Activated naive CD8-positive, alpha-beta T cell treated with anti-CD3 and anti-CD28 coated beads, Interleukin-2, amount 50 U/mL, for 24 hours (primary cell): ENCODE measurements at regions not wholly inside any gene's neighbourhood (a gene's known extent, or its start where the extent isn't known, plus 50 kb on each side); places are given as distances from the start of the nearest gene placed in this dataset.

Source experiments
- ATAC-seq: fragments of 150-1000 bp; cut with Tn5 transposase; one replicate; pipeline ENCODE4 v1.10.0; 2021
- DNase-seq: peaks from one replicate; pipeline ENCODE4 v3.0.0; 2021
- H3K27ac Mint-ChIP-seq: one replicate; pipeline ENCODE4 v1.8.0; 2021; ENCODE audit warnings: mild to moderate bottlenecking, mixed read lengths
- H3K27me3 Mint-ChIP-seq: one replicate; pipeline ENCODE4 v1.8.0; 2021; ENCODE audit warnings: mixed read lengths
- H3K36me3 Mint-ChIP-seq: one replicate; pipeline ENCODE4 v1.8.0; 2021; ENCODE audit warnings: low read depth, mixed read lengths
- H3K4me1 Mint-ChIP-seq: one replicate; pipeline ENCODE4 v1.8.0; 2021; ENCODE audit warnings: mixed read lengths
- H3K4me3 Mint-ChIP-seq: one replicate; pipeline ENCODE4 v1.8.0; 2021; ENCODE audit warnings: mild to moderate bottlenecking, moderate library complexity, mixed read lengths
- H3K9me3 Mint-ChIP-seq: one replicate; pipeline ENCODE4 v1.8.0; 2021; ENCODE audit warnings: mixed read lengths

GRCh38 chrX:129077424-129078170 lies 445.7 kb downstream of the SMARCA1 start:
- Mint-ChIP-seq H3K4me1 (no peaks in the 10 kb centered on the region), H3K4me3 (no peak overlapping the region), H3K36me3 (no peaks in the 10 kb centered on the region), H3K27ac (no peak overlapping the region), H3K27me3 (no peaks in the 10 kb centered on the region), H3K9me3 (no peaks in the 10 kb centered on the region)
- no peak for DNase-seq
- ATAC-seq: no peak

DNA sequence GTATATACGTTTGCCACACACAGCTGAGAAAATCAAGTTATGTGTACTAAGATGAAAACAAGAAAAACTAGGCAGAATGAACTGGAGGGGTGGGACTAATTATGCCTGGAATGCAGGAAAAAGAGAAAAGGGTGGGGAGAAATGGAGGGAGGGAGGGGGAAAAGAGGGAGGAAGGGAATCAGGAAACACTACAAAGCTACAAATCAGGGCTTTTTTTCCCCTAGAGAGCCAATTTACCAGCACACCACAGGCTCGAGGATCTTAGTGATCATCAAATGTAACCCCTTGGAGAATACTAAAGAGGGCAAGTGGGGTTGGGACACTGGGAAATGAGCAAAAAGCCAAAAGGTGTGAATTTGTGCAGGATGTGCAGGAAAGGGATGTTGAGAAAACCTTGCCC lies 451.9 kb downstream of the SMARCA1 start:
- DNase-seq: no peak

DNA sequence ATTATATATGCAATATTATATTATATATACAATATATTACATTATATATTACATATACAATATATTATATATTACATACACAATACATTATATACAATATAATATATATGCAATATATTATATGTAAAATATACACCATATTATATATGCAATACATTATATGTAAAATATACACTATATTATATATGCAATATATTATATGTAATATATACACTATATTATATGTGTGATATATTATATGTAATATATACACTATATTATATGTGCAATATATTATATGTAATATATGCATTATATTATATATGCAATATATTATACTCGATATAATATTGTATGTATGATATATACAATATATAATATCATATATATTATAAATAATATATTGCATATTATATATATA lies 457.4 kb downstream of the SMARCA1 start:
- DNase-seq (no peak), ATAC-seq (no peak)
- H3K4me1 Mint-ChIP-seq: no peaks in the 10 kb centered on the region
- H3K9me3 Mint-ChIP-seq: peaks cover 6% of the 10 kb centered on the region
- no peak overlapping the region for H3K4me3 Mint-ChIP-seq
- H3K36me3 Mint-ChIP-seq: no peaks in the 10 kb centered on the region
- no peak overlapping the region for H3K27ac Mint-ChIP-seq
- H3K27me3 Mint-ChIP-seq: no peaks in the 10 kb centered on the region

More for the DNA sequence above, 451.9 kb downstream of the SMARCA1 start:
- no peak for ATAC-seq
- Mint-ChIP-seq H3K27ac (no peak overlapping the region), H3K4me1 (no peaks in the 10 kb centered on the region), H3K36me3 (no peaks in the 10 kb centered on the region), H3K9me3 (no peaks in the 10 kb centered on the region), H3K27me3 (no peaks in the 10 kb centered on the region), H3K4me3 (no peak overlapping the region)

- Mint-ChIP-seq H3K4me3 (no peak overlapping the region), H3K36me3 (no peaks in the 10 kb centered on the region), H3K27me3 (no peaks in the 10 kb centered on the region), H3K27ac (no peak overlapping the region), H3K9me3 (peaks cover 6% of the 10 kb centered on the region), H3K4me1 (no peaks in the 10 kb centered on the region)
- no peak for DNase-seq
- no peak for ATAC-seq
Observed at GRCh38 chrX:129058405-129058804, 464.9 kb downstream of the SMARCA1 start.

DNA sequence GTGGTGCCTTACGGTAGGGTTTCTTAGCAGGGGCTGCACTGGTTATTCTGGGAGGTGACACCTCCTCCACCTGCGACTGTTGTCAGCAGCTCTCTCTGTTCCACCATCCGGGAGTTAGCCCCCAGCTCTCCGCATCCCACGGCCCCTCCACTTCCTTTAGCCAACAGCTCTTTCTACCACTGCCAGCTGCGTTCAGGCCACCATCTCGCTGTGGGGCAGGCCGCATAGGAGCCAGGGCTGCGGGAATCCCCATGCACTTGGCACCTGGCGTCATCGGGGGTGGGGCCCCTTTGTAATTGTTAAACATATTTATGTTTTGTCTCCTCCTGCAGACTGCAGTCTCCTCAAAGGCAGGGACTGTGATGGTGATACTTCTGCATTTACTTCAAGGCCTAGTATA lies 480.2 kb downstream of the SMARCA1 start:
- no peaks in the 10 kb centered on the region for H3K9me3 Mint-ChIP-seq
- H3K36me3 Mint-ChIP-seq: no peaks in the 10 kb centered on the region
- H3K4me3 Mint-ChIP-seq: no peak overlapping the region
- H3K4me1 Mint-ChIP-seq: no peaks in the 10 kb centered on the region
- H3K27me3 Mint-ChIP-seq: no peaks in the 10 kb centered on the region
- no peak overlapping the region for H3K27ac Mint-ChIP-seq
- DNase-seq: no peak
- ATAC-seq: no peak

- Mint-ChIP-seq H3K27me3 (no peaks in the 10 kb centered on the region), H3K27ac (no peak overlapping the region), H3K9me3 (no peaks in the 10 kb centered on the region), H3K36me3 (no peaks in the 10 kb centered on the region), H3K4me3 (no peak overlapping the region), H3K4me1 (no peaks in the 10 kb centered on the region)
- ATAC-seq: no peak
- no peak for DNase-seq
Observed at GRCh38 chrX:129041319-129041718, 482.0 kb downstream of the SMARCA1 start.

GRCh38 chrX:129040124-129040523 lies 483.2 kb downstream of the SMARCA1 start:
- Mint-ChIP-seq H3K4me3 (no peak overlapping the region), H3K36me3 (no peaks in the 10 kb centered on the region)
- DNase-seq: no peak

DNA sequence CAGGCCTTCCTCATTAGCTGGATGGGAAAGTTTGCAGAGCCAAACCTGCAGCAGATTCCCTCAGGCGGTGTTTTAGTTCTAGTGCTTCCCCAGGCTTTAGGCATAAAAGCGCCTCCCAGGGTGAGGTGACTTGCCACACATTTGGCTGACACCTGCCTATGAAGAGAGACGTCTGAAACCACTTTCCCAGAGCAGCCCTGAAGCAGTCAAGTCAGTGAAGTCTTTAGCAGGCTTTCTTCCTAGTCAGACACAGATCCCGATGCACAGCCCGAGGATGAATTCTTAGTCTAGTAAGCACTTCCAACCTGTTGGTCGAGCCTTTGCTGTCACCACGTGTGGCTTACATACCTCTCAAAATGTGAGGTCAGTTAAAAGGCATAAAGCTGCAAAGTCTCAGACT lies 484.1 kb downstream of the SMARCA1 start:
- H3K4me3 Mint-ChIP-seq: no peak overlapping the region
- DNase-seq (no peak), ATAC-seq (no peak)
- no peak overlapping the region for H3K27ac Mint-ChIP-seq
- no peaks in the 10 kb centered on the region for H3K4me1 Mint-ChIP-seq
- H3K36me3 Mint-ChIP-seq: no peaks in the 10 kb centered on the region
- H3K27me3 Mint-ChIP-seq: no peaks in the 10 kb centered on the region
- no peaks in the 10 kb centered on the region for H3K9me3 Mint-ChIP-seq

More at GRCh38 chrX:129040124-129040523, 483.2 kb downstream of the SMARCA1 start:
- no peaks in the 10 kb centered on the region for H3K27me3 Mint-ChIP-seq
- H3K27ac Mint-ChIP-seq: no peak overlapping the region
- ATAC-seq: no peak
- H3K4me1 Mint-ChIP-seq: no peaks in the 10 kb centered on the region
- no peaks in the 10 kb centered on the region for H3K9me3 Mint-ChIP-seq

- Mint-ChIP-seq H3K36me3 (no peaks in the 10 kb centered on the region), H3K27me3 (no peaks in the 10 kb centered on the region), H3K4me3 (no peak overlapping the region), H3K27ac (no peak overlapping the region), H3K4me1 (no peaks in the 10 kb centered on the region), H3K9me3 (no peaks in the 10 kb centered on the region)
- DNase-seq (no peak), ATAC-seq (no peak)
Observed at GRCh38 chrX:129037389-129037788, 485.9 kb downstream of the SMARCA1 start.

DNA sequence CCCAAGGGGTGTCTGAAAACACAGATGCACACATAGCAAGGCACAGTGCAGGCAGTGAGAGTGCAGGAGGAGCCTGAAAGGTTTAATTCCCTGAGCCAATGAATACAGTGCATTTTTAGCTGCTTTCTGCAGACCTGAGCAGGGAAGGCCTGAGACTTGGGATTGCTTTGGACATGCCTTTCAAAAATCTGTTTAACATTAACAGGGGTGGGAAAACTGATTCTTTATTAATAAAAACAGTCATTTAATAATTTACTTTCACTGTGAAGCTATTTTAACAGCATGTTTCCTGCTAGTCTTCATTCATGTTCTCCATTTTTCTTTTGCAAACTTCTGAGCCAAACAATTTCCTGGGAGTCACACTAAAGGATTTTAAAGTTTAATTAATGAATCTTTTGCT lies 488.1 kb downstream of the SMARCA1 start:
- Mint-ChIP-seq H3K36me3 (no peaks in the 10 kb centered on the region), H3K27ac (no peak overlapping the region), H3K9me3 (no peaks in the 10 kb centered on the region), H3K4me1 (no peaks in the 10 kb centered on the region), H3K4me3 (no peak overlapping the region), H3K27me3 (no peaks in the 10 kb centered on the region)
- DNase-seq (no peak), ATAC-seq (no peak)

- no peaks in the 10 kb centered on the region for H3K27me3 Mint-ChIP-seq
- ATAC-seq: no peak
Observed at GRCh38 chrX:129034196-129034595, 489.1 kb downstream of the SMARCA1 start.

DNA sequence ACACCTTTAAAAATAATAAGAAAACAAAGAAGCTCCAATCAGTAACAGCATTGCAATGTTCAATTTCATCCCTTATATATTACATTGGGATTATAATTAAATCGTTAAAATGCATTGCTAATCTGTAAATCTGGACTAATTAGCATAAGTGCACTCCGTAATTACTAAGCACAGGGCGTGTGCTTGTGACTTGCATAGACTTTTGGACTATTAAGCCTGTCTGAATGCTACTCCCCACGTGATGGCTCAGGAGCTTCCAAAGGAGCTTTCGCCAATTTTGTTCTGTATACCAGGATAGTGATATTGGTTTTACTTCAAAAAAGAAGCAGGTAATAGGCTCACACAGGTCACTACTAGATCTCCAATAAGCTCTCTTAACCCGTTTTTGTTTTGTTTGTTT lies 497.1 kb downstream of the SMARCA1 start:
- no peak overlapping the region for H3K27ac Mint-ChIP-seq
- no peaks in the 10 kb centered on the region for H3K36me3 Mint-ChIP-seq
- no peak overlapping the region for H3K4me3 Mint-ChIP-seq
- no peaks in the 10 kb centered on the region for H3K4me1 Mint-ChIP-seq
- DNase-seq: no peak
- H3K27me3 Mint-ChIP-seq: no peaks in the 10 kb centered on the region
- ATAC-seq: no peak
- H3K9me3 Mint-ChIP-seq: no peaks in the 10 kb centered on the region

More at GRCh38 chrX:129034196-129034595, 489.1 kb downstream of the SMARCA1 start:
- H3K4me1 Mint-ChIP-seq: no peaks in the 10 kb centered on the region
- H3K4me3 Mint-ChIP-seq: no peak overlapping the region
- H3K36me3 Mint-ChIP-seq: no peaks in the 10 kb centered on the region
- no peaks in the 10 kb centered on the region for H3K9me3 Mint-ChIP-seq
- no peak for DNase-seq
- H3K27ac Mint-ChIP-seq: no peak overlapping the region

- Mint-ChIP-seq H3K4me1 (no peaks in the 10 kb centered on the region), H3K9me3 (no peaks in the 10 kb centered on the region), H3K27me3 (no peaks in the 10 kb centered on the region), H3K4me3 (no peak overlapping the region), H3K36me3 (no peaks in the 10 kb centered on the region), H3K27ac (no peak overlapping the region)
- DNase-seq: no peak
- no peak for ATAC-seq
Observed at GRCh38 chrX:129025376-129025775, 497.9 kb downstream of the SMARCA1 start.

DNA sequence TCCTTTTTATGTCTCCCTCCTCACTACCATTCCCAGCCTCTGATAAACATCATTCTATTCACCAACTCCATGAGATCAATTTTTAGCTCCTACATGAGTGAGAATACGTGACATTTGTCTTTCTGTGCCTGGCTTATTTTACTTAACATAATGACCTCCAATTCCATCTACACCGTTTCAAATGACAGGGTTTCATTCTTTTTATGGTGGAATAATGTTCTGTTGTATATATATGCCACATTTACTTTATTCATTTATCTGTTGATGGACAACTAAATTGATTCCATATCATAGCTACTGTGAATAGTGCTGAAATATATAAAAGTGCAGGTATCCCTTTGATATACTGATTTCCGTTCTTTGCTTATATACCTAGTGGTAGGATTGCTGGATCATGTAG lies 503.9 kb downstream of the SMARCA1 start:
- H3K27ac Mint-ChIP-seq: no peak overlapping the region
- no peaks in the 10 kb centered on the region for H3K27me3 Mint-ChIP-seq
- DNase-seq: no peak
- ATAC-seq: no peak
- no peaks in the 10 kb centered on the region for H3K36me3 Mint-ChIP-seq
- H3K9me3 Mint-ChIP-seq: no peaks in the 10 kb centered on the region
- no peak overlapping the region for H3K4me3 Mint-ChIP-seq
- H3K4me1 Mint-ChIP-seq: no peaks in the 10 kb centered on the region

DNA sequence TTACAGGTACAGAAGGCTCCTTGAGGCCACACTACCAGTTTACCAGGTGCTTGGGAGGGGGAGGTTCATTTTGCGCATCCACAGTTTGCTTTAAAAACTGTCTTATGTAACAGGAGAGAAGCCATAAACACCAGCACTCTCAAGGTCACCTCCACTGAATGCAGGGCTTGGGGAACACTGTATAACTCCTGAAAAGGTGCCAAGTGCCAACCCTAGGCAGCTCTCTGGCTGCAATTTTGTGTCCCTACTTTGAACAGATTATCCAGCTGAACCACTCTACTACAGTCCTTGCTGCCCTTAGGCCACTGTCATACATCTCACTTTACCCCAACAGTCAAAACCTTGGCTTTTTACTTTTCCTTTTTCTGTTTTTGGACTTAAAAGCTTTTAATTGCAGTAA lies 507.9 kb downstream of the SMARCA1 start:
- H3K4me1 Mint-ChIP-seq: no peaks in the 10 kb centered on the region
- no peaks in the 10 kb centered on the region for H3K36me3 Mint-ChIP-seq
- H3K27me3 Mint-ChIP-seq: no peaks in the 10 kb centered on the region
- H3K27ac Mint-ChIP-seq: no peak overlapping the region
- ATAC-seq (no peak), DNase-seq (no peak)
- H3K4me3 Mint-ChIP-seq: no peak overlapping the region
- no peaks in the 10 kb centered on the region for H3K9me3 Mint-ChIP-seq

- no peaks in the 10 kb centered on the region for H3K36me3 Mint-ChIP-seq
- no peaks in the 10 kb centered on the region for H3K27me3 Mint-ChIP-seq
- no peak for ATAC-seq
- DNase-seq: no peak
- no peak overlapping the region for H3K27ac Mint-ChIP-seq
- no peaks in the 10 kb centered on the region for H3K4me1 Mint-ChIP-seq
- no peaks in the 10 kb centered on the region for H3K9me3 Mint-ChIP-seq
- no peak overlapping the region for H3K4me3 Mint-ChIP-seq
Observed at GRCh38 chrX:129013574-129013973, 509.7 kb downstream of the SMARCA1 start.
